ENCODE measurements at regions not wholly inside any gene's neighbourhood (a gene's known extent, or its start where the extent isn't known, plus 50 kb on each side); places are given as distances from the start of the nearest gene placed in this dataset.

DNA sequence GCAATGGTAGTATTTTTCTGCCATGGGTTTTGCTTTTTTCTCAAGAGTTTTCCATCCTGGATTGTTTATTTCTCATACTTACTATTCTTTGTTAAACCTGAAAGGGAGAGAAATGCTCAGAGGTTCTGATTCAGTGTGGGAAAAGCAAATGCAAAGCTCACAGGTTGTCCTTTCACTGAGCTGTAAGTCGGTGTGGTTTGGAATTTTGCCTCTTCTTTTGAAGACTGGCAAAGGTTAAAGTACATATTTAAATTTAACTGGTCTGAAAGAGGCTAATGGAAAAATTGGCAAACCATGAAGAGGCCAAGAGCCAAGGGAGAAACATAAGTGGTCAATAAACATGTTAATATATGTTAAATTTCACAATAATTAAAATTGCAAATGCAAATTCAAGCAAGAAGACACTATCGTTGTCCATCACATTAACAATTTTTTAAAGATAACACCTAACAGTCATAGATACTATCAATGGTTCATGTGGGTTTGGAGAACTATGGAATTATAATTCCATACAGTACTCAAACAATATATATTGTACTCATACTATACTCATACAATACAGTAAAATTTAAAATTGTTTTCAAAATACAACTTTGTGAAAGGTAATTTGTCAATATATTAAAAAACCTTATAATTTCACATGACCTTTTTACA lies 246.8 kb upstream of the STT3B start (continued):
- TF ChIP-seq SOX13 (IDR thresholded peaks at IDR 0.05), result no peak
- TF ChIP-seq SOX13 (CRISPR knock-in tag; conservative IDR thresholded peaks at IDR 0.05 in 1 of 2, IDR thresholded peaks at IDR 0.05 in 1 of 2), result peak in 1 of 2 experiments; percentile 39; a peak in 2 of 4 replicates
- TF ChIP-seq, protein P1, sequence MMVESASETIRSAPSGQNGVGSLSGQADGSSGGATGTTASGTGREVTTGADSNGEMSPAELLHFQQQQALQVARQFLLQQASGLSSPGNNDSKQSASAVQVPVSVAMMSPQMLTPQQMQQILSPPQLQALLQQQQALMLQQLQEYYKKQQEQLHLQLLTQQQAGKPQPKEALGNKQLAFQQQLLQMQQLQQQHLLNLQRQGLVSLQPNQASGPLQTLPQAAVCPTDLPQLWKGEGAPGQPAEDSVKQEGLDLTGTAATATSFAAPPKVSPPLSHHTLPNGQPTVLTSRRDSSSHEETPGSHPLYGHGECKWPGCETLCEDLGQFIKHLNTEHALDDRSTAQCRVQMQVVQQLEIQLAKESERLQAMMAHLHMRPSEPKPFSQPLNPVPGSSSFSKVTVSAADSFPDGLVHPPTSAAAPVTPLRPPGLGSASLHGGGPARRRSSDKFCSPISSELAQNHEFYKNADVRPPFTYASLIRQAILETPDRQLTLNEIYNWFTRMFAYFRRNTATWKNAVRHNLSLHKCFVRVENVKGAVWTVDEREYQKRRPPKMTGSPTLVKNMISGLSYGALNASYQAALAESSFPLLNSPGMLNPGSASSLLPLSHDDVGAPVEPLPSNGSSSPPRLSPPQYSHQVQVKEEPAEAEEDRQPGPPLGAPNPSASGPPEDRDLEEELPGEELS (CRISPR knock-in tag; IDR thresholded peaks at IDR 0.05), result peak; percentile 57
- TF ChIP-seq NR2F2 (IDR thresholded peaks at IDR 0.05; ENCODE audit: borderline replicate concordance, low read depth), result peak; percentile 50; the same call in 1 of the 2 replicates
- no peak for TF ChIP-seq SMAD3 (CRISPR knock-in tag; IDR thresholded peaks at IDR 0.05)
- TF ChIP-seq RXRB (CRISPR knock-in tag; IDR thresholded peaks at IDR 0.05; ENCODE audit: borderline replicate concordance), result peak; percentile 46; the same call in 1 of the 2 replicates
- TF ChIP-seq HNF4G (IDR thresholded peaks at IDR 0.05; ENCODE audit: borderline replicate concordance, low read depth, low read length), result peak; percentile 66
- no peak for TF ChIP-seq HNF4G (CRISPR knock-in tag; IDR thresholded peaks at IDR 0.05; ENCODE audit: borderline replicate concordance, low read depth)
- TF ChIP-seq, protein P2, sequence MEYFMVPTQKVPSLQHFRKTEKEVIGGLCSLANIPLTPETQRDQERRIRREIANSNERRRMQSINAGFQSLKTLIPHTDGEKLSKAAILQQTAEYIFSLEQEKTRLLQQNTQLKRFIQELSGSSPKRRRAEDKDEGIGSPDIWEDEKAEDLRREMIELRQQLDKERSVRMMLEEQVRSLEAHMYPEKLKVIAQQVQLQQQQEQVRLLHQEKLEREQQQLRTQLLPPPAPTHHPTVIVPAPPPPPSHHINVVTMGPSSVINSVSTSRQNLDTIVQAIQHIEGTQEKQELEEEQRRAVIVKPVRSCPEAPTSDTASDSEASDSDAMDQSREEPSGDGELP (IDR thresholded peaks at IDR 0.05; ENCODE audit: borderline replicate concordance, low read depth), result no peak
- TF ChIP-seq, protein P3, sequence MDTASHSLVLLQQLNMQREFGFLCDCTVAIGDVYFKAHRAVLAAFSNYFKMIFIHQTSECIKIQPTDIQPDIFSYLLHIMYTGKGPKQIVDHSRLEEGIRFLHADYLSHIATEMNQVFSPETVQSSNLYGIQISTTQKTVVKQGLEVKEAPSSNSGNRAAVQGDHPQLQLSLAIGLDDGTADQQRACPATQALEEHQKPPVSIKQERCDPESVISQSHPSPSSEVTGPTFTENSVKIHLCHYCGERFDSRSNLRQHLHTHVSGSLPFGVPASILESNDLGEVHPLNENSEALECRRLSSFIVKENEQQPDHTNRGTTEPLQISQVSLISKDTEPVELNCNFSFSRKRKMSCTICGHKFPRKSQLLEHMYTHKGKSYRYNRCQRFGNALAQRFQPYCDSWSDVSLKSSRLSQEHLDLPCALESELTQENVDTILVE (CRISPR knock-in tag; IDR thresholded peaks at IDR 0.05), result 0 out of 2 replicates have a peak, but pooled peaks have one; percentile 15
- TF ChIP-seq BCL6 (CRISPR knock-in tag; IDR thresholded peaks at IDR 0.05), result 0 out of 2 replicates have a peak, but pooled peaks have one; percentile 42
- TF ChIP-seq, protein P4, sequence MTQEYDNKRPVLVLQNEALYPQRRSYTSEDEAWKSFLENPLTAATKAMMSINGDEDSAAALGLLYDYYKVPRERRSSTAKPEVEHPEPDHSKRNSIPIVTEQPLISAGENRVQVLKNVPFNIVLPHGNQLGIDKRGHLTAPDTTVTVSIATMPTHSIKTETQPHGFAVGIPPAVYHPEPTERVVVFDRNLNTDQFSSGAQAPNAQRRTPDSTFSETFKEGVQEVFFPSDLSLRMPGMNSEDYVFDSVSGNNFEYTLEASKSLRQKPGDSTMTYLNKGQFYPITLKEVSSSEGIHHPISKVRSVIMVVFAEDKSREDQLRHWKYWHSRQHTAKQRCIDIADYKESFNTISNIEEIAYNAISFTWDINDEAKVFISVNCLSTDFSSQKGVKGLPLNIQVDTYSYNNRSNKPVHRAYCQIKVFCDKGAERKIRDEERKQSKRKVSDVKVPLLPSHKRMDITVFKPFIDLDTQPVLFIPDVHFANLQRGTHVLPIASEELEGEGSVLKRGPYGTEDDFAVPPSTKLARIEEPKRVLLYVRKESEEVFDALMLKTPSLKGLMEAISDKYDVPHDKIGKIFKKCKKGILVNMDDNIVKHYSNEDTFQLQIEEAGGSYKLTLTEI (CRISPR knock-in tag; conservative IDR thresholded peaks at IDR 0.05), result no peak
- no peak for TF ChIP-seq GFI1 (CRISPR knock-in tag; IDR thresholded peaks at IDR 0.05; ENCODE audit: borderline replicate concordance)
- TF ChIP-seq ZNF83 (CRISPR knock-in tag; IDR thresholded peaks at IDR 0.05; ENCODE audit: borderline replicate concordance), result no peak
- TF ChIP-seq, protein P5, sequence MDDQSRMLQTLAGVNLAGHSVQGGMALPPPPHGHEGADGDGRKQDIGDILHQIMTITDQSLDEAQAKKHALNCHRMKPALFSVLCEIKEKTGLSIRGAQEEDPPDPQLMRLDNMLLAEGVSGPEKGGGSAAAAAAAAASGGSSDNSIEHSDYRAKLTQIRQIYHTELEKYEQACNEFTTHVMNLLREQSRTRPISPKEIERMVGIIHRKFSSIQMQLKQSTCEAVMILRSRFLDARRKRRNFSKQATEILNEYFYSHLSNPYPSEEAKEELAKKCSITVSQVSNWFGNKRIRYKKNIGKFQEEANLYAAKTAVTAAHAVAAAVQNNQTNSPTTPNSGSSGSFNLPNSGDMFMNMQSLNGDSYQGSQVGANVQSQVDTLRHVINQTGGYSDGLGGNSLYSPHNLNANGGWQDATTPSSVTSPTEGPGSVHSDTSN (CRISPR knock-in tag; IDR thresholded peaks at IDR 0.05; ENCODE audit: borderline replicate concordance), result no peak
- peak; percentile 33; the same call in 1 of the 2 replicates for TF ChIP-seq KDM6A (CRISPR knock-in tag; IDR thresholded peaks at IDR 0.05; ENCODE audit: low read depth)
- peak; percentile 35; the same call in 1 of the 2 replicates for TF ChIP-seq NR2C2 (CRISPR knock-in tag; IDR thresholded peaks at IDR 0.05; ENCODE audit: borderline replicate concordance)
- TF ChIP-seq RORA (CRISPR knock-in tag; IDR thresholded peaks at IDR 0.05), result no peak
- peak; percentile 73 for TF ChIP-seq ZNF644 (CRISPR knock-in tag; IDR thresholded peaks at IDR 0.05; ENCODE audit: low read depth)
- TF ChIP-seq MIXL1 (CRISPR knock-in tag; IDR thresholded peaks at IDR 0.05), result no peak
- TF ChIP-seq NCOR1 (IDR thresholded peaks at IDR 0.05; ENCODE audit: borderline replicate concordance, low read length), result peak; percentile 80; the same call in 1 of the 2 replicates
- TF ChIP-seq NFIC (IDR thresholded peaks at IDR 0.05; ENCODE audit: low read length), result peak; percentile 84
- TF ChIP-seq NR2F1 (CRISPR knock-in tag; IDR thresholded peaks at IDR 0.05), result peak in 1 of 2 experiments; percentile 42; a peak in 1 of 4 replicates
- TF ChIP-seq HMG20A (CRISPR knock-in tag; IDR thresholded peaks at IDR 0.05; ENCODE audit: borderline replicate concordance), result peak; percentile 52; the same call in 1 of the 2 replicates

All from HepG2 (cell line).